ENCODE measurements at regions not wholly inside any gene's neighbourhood (a gene's known extent, or its start where the extent isn't known, plus 50 kb on each side); places are given as distances from the start of the nearest gene placed in this dataset.

DNA sequence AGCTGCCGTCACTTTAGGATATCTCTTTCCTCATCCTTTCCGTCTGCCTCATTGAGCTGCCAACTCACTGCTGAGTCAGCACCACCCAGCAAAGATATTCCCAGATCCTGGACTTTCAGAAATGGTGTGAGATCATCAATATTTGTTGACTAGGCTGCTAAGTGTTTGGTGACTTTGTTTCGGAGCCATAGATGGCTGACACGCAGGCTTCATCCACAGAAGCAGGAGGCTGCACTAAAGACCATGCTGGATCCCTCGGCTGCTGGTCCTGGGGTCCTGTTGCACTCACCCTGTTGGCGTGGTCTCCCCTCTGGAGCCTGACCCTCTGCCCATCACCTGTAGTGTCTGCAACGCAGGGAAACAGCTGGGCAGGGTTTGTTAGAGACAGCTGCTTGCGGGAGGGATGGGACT is 96.5 kb downstream of the ERMARD start:
- TF ChIP-seq, protein P1, sequence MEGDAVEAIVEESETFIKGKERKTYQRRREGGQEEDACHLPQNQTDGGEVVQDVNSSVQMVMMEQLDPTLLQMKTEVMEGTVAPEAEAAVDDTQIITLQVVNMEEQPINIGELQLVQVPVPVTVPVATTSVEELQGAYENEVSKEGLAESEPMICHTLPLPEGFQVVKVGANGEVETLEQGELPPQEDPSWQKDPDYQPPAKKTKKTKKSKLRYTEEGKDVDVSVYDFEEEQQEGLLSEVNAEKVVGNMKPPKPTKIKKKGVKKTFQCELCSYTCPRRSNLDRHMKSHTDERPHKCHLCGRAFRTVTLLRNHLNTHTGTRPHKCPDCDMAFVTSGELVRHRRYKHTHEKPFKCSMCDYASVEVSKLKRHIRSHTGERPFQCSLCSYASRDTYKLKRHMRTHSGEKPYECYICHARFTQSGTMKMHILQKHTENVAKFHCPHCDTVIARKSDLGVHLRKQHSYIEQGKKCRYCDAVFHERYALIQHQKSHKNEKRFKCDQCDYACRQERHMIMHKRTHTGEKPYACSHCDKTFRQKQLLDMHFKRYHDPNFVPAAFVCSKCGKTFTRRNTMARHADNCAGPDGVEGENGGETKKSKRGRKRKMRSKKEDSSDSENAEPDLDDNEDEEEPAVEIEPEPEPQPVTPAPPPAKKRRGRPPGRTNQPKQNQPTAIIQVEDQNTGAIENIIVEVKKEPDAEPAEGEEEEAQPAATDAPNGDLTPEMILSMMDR (IDR thresholded peaks at IDR 0.05; ENCODE audit: low read depth, low read length, missing control alignments): no peak
- no peak for DNase-seq (ENCODE audit: low read depth)
- in situ Hi-C loops (cut with HindIII; ENCODE audit: low sequenced_read_pairs): loop anchor here (25.0 kb wide), 1 partner anchor 289 kb away; no protein-coding TSS in a partner anchor
- H3K4me3 ChIP-seq (ENCODE audit: low read depth, low read length): no peak overlapping the region

DNA sequence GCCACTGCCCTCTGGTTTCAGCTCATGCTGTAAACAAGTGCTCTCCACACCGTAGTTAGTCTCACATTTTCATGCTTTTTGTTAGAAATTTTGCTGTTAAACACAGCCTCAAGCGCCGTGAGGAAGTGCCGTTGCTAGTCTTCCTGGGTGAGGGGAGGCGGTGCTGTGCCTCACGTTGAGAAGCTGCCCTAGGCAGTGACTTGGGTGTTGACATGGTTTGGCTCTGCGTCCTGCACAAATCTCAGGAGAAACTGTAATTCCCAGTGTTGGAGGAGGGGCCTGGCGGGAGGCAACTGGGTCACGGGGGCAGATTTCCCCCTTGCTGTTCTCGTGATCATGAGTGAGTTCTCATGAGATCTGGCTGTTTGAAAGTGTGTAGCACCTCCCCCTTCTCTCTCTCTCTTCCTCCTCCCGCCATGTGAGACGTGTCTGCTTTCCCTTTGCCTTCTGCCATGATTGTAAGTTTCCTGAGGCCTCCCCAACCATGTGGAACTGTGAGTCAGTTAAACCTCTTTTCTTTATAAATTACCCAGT is 95.8 kb downstream of the ERMARD start:
- in situ Hi-C loops (cut with HindIII; ENCODE audit: low sequenced_read_pairs): loop anchor here (25.0 kb wide), 1 partner anchor 290 kb away; no protein-coding TSS in a partner anchor

DNA sequence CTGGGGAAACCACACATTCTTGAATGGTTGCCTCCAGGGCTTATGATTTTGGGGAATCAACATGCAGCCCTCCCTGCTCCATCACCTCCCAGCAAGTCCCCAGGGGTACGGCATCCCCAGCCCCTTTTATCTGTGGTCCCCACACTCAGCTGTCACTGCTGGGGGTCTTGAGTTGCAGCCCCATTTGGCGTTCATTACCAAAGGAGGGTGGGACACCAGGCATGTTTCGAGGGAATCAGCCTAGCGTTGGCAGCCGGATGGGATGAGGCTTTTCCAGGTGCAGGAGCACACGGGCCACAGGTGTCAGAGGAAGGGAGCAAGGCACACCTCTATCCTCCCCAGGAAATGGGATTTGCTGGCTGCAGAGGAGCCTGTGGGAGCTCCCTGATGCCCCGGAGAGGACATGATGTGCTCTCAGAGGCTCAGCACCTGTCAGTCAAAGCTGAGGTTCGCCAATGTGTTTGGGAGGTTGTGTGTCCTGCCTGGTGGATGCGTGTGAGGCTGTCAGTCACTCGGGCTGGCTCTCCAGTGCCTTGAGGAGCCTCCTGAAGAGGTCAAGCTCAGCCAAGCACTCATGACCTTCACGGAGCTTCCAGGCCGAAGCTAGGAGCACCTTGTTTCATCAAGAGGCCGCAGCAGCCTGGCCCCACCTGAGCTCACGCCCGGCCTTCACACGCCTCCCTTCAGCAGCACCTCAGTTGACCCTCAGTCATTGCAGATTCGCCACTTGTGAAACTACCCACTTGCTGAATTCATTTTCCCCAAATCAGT is 95.0 kb downstream of the ERMARD start:
- TF ChIP-seq, protein P1 (IDR thresholded peaks at IDR 0.05; ENCODE audit: low read depth, low read length, missing control alignments): no peak
- no peak for DNase-seq (ENCODE audit: low read depth)
- in situ Hi-C loops (cut with HindIII; ENCODE audit: low sequenced_read_pairs): loop anchor here (25.0 kb wide), 1 partner anchor 291 kb away; no protein-coding TSS in a partner anchor
- no peak overlapping the region for H3K4me3 ChIP-seq (ENCODE audit: low read depth, low read length)

More for the DNA sequence above, 95.8 kb downstream of the ERMARD start:
- DNase-seq (ENCODE audit: low read depth): no peak
- H3K4me3 ChIP-seq (ENCODE audit: low read depth, low read length): no peak overlapping the region
- TF ChIP-seq, protein P1 (IDR thresholded peaks at IDR 0.05; ENCODE audit: low read depth, low read length, missing control alignments): no peak

DNA sequence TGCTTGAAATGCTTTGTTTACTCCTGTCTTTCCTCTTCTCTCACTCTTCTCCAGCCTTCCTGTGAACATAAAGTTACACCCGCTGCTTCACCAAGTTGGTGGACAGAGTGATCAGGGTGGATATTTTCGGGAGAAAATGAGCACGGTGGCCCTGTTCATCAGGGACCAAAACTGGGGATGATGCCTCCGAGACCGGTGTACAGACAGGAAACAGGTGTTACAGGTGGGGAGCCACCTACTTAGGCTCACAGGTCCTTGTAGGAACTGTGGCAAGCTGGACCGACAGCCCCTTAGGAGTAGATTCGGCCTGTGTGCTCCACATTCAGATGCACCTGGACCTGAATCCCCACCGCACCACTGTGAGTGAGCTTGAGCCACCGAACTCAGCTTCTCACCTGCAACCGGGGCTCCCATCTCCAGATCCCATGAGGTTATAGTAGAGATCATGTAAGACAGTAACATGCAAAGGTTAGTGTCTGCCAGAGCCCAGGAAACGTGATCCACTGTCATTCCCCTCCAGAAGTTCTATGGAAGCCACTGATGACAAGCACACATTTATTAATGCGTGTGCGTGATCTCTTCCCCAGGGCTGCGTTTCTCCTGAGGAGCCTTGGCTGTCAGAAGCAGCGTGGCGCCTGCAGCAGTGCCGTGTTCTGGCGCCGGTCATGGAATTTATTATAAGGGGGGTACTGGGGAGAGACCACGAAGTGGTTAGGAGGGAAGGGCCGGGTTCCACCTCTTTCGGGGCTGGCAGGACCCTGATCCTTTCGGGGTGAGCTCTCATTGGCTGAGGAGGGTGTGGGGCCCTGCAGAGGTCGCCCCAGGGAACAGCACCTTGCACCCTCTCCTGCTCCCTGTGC is 94.2 kb downstream of the ERMARD start:
- no peak for DNase-seq (ENCODE audit: low read depth)
- in situ Hi-C loops (cut with HindIII; ENCODE audit: low sequenced_read_pairs): loop anchor here (25.0 kb wide), 1 partner anchor 292 kb away; no protein-coding TSS in a partner anchor
- H3K4me3 ChIP-seq (ENCODE audit: low read depth, low read length): no peak overlapping the region
- TF ChIP-seq, protein P1 (IDR thresholded peaks at IDR 0.05; ENCODE audit: low read depth, low read length, missing control alignments): no peak

DNA sequence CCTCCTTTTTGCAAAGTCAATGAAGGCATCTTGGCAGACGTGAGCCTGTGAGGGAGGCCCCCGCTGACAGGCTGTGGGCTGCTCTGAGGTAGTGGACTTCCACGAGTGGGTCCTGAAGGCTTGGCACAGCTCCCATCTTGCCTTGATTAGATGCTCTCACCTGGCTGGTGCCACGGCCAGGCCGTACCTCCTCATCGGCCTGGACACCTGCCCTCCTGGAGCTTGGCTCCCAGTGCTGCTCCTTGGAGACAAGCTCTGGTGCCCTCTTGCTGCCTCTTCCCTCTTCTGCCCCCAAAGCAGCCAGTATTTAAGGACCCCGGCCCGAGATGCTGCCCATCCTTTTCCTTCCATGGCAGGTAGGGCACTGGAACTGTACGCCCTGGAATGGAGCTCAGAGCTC is 93.5 kb downstream of the ERMARD start:
- TF ChIP-seq, protein P1 (IDR thresholded peaks at IDR 0.05; ENCODE audit: low read depth, low read length, missing control alignments): no peak
- no peak overlapping the region for H3K4me3 ChIP-seq (ENCODE audit: low read depth, low read length)
- in situ Hi-C loops (cut with HindIII; ENCODE audit: low sequenced_read_pairs): loop anchor here (25.0 kb wide), 1 partner anchor 292 kb away; no protein-coding TSS in a partner anchor
- no peak for DNase-seq (ENCODE audit: low read depth)

DNA sequence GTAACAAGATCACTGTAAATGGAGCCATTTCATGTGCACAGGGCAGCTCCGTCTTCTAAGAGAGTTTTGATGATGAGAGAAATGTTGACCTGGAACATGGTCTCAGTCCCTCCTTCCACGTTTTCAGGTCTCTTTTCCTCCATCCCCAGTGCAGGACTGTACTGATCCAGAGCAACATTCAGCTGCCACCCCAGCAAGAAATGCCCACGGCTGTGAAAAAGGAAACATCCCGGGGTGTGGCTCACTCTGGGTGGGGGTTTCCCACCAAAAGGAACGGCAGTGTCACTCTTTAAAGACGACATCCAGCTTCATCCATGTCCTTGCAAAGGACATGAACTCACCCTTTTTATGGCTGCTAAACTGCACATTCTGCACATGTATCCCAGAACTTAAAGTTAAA is 92.6 kb downstream of the ERMARD start:
- DNase-seq (ENCODE audit: low read depth): no peak
- H3K4me3 ChIP-seq (ENCODE audit: low read depth, low read length): no peak overlapping the region
- TF ChIP-seq, protein P1 (IDR thresholded peaks at IDR 0.05; ENCODE audit: low read depth, low read length, missing control alignments): no peak
- in situ Hi-C loops (cut with HindIII; ENCODE audit: low sequenced_read_pairs): loop anchor here (25.0 kb wide), 1 partner anchor 293 kb away; no protein-coding TSS in a partner anchor

All from astrocyte of the cerebellum (primary cell).